IMR-90 (cell line): ENCODE measurements at regions not wholly inside any gene's neighbourhood (a gene's known extent, or its start where the extent isn't known, plus 50 kb on each side); places are given as distances from the start of the nearest gene placed in this dataset.

ENCODE experiments used
- BHLHE40 ChIP-seq: fragments of 150-350 bp; IDR thresholded peaks from 2 replicates; pipeline ENCODE4 v1.6.1; 2016; ENCODE audit warnings: mild to moderate bottlenecking, low read depth, low read length
- CEBPB ChIP-seq: IDR thresholded peaks from 2 replicates; pipeline ENCODE4 v1.6.1; 2012; ENCODE audit warnings: low read depth, low read length, improper control_type of control experiment
- CHD1 ChIP-seq: IDR thresholded peaks from 2 replicates; pipeline ENCODE4 v1.6.1; 2012; ENCODE audit warnings: low read depth, low read length, improper control_type of control experiment
- MAFK ChIP-seq: IDR thresholded peaks from 2 replicates; pipeline ENCODE4 v1.6.1; 2012; ENCODE audit warnings: low read depth, low read length, improper control_type of control experiment
- MAZ ChIP-seq: IDR thresholded peaks from 2 replicates; pipeline ENCODE4 v1.6.1; 2012; ENCODE audit warnings: low read depth, mild to moderate bottlenecking, low read length, improper control_type of control experiment, moderate library complexity, borderline replicate concordance
- NFE2L2 ChIP-seq: fragments of 150-350 bp; IDR thresholded peaks from 2 replicates; pipeline ENCODE4 v1.6.1; 2016; ENCODE audit warnings: low read depth, mild to moderate bottlenecking, low read length
- POLR2A ChIP-seq: IDR thresholded peaks from 2 replicates; pipeline ENCODE4 v1.6.1; 2012; ENCODE audit warnings: mild to moderate bottlenecking, low read depth, low read length
- RAD21 ChIP-seq: IDR thresholded peaks from 2 replicates; pipeline ENCODE4 v1.6.1; 2012; ENCODE audit warnings: low read length, improper control_type of control experiment
- RFX5 ChIP-seq: IDR thresholded peaks from 2 replicates; pipeline ENCODE4 v1.8.0; 2012; ENCODE audit warnings: low read depth, mild to moderate bottlenecking, low read length, moderate library complexity
- TF ChIP-seq, protein P1 (sequence below): conservative IDR thresholded peaks from 2 replicates; pipeline ENCODE4 v1.5.1; 2012; ENCODE audit warnings: mild to moderate bottlenecking, low read depth, low read length, improper control_type of control experiment
- TF ChIP-seq, protein P2 (sequence below): fragments of 150-350 bp; IDR thresholded peaks from 2 replicates; pipeline ENCODE4 v1.6.1; 2016; ENCODE audit warnings: low read depth, mild to moderate bottlenecking, low read length, moderate library complexity, borderline replicate concordance

DNA sequence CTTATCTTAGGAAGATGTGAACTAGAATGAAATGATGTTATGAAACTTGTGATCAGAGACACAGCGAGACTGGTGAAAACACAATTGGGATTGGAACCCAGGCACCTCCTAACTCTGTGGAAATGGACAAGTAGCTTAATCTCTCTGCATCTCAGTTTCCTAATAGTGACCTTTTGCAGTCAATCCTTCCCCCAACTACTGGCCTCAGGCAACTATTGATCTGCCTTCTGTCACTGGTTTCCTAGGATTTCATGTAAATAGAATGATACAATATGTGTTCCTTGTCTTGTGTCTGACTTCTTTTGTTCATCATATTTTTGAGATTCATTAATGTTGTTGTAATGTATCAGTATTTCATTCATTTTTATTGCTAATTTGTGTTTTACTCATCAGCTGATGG is 341.7 kb downstream of the REEP3 start:
- no peak for TF ChIP-seq POLR2A
- no peak for TF ChIP-seq BHLHE40
- TF ChIP-seq, protein P1, sequence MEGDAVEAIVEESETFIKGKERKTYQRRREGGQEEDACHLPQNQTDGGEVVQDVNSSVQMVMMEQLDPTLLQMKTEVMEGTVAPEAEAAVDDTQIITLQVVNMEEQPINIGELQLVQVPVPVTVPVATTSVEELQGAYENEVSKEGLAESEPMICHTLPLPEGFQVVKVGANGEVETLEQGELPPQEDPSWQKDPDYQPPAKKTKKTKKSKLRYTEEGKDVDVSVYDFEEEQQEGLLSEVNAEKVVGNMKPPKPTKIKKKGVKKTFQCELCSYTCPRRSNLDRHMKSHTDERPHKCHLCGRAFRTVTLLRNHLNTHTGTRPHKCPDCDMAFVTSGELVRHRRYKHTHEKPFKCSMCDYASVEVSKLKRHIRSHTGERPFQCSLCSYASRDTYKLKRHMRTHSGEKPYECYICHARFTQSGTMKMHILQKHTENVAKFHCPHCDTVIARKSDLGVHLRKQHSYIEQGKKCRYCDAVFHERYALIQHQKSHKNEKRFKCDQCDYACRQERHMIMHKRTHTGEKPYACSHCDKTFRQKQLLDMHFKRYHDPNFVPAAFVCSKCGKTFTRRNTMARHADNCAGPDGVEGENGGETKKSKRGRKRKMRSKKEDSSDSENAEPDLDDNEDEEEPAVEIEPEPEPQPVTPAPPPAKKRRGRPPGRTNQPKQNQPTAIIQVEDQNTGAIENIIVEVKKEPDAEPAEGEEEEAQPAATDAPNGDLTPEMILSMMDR: no peak
- TF ChIP-seq, protein P2, sequence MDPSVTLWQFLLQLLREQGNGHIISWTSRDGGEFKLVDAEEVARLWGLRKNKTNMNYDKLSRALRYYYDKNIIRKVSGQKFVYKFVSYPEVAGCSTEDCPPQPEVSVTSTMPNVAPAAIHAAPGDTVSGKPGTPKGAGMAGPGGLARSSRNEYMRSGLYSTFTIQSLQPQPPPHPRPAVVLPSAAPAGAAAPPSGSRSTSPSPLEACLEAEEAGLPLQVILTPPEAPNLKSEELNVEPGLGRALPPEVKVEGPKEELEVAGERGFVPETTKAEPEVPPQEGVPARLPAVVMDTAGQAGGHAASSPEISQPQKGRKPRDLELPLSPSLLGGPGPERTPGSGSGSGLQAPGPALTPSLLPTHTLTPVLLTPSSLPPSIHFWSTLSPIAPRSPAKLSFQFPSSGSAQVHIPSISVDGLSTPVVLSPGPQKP: no peak
- no peak for TF ChIP-seq RAD21
- TF ChIP-seq RFX5: no peak
- no peak for TF ChIP-seq CHD1
- TF ChIP-seq NFE2L2: no peak
- no peak for TF ChIP-seq MAZ
- no peak for TF ChIP-seq CEBPB
- no peak for TF ChIP-seq MAFK
